GM18511 (cell line): ENCODE measurements at regions not wholly inside any gene's neighbourhood (a gene's known extent, or its start where the extent isn't known, plus 50 kb on each side); places are given as distances from the start of the nearest gene placed in this dataset.
"Not testable (repeated sequence)": the region's sequence is repeated elsewhere in the genome, so short reads cannot be mapped to it uniquely, and the experiment has no call there.

ENCODE experiments used
- ATAC-seq: cut with Tn5 transposase; IDR thresholded peaks from one replicate; pipeline ENCODE4 v1.9.1; 2021; ENCODE audit warnings: mild to moderate bottlenecking, moderate library complexity; ENCODE audit not compliant: unreplicated experiment

DNA sequence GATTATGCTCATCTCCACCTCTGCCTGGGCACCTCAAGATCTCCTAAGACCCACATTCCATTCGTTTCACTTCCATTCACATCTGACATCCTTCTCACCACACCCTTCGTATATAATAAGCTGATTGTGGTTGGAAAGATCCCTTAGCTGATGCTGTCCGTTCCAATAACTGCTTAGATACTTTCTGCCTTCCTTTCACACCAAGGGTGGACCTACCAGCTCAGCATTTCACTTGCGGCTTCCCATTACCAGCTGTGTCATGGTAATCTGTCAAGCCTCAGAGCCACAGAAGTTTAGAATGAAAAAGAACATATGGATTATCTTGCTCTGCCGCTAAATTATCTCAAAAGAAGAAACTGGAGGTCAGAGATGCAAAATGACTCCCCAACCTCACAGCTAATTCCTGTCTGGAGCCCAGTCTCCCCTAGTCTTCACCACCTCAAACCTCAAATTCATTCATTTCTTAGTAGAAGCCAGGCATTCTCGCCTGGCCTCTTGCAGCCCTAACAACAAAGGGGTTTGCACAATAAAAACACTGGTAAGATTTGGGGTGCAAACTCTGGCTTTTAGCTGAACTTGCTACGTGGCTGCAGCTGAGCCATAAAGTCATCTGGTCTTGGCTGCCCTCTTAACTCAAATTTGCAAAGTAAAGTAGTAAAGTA is 182.8 kb upstream of the HS3ST3A1 start:
- ATAC-seq: no peak

DNA sequence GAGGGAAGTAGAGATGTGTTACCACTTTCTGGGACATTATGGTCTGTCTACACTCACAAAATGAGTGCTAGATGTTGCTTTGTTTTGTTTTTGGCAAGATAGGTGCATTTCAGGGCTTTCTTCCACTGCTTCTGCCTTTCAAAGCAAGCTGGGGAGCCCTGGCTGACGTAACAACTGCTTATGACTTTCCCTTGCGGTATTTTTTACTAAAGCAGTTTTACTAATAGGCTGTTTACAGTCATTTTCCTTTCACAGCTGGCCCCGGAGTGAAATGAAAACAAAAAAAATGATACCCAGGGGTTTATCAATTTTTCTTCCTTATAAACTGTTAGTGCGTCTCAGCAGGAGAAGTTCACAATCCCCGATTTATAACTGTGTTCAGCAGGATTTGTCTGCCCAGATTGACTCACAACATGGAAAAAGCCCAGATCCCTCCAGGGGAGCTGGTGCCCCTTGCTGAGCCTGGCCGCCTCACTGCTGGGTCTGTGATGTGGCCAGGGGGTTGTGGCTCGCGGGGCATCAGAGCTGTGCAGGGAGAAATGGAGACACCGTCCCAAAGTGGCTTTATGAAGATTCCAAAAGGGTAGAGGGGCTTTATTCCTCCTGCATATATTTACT is 184.4 kb upstream of the HS3ST3A1 start:
- no peak for ATAC-seq

DNA sequence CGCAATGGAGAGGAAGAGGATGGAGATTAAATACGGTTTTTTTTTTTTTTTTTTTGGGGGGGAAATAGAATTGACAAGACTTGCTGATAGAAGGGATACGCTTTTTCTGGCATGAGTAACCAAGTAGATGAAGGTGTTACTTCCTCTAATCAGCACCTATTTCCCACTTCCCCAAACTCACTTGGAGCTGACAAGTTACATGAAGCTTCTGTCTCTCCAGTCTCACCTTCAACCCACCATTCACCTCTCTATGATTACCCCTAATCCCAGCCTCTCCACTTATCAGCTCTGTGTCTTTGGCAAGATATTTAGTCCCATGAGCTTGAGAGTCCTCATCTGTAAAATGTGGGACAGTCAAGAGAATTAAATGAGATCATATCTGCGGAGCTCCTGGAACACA is 185.9 kb upstream of the HS3ST3A1 start:
- ATAC-seq: no peak

DNA sequence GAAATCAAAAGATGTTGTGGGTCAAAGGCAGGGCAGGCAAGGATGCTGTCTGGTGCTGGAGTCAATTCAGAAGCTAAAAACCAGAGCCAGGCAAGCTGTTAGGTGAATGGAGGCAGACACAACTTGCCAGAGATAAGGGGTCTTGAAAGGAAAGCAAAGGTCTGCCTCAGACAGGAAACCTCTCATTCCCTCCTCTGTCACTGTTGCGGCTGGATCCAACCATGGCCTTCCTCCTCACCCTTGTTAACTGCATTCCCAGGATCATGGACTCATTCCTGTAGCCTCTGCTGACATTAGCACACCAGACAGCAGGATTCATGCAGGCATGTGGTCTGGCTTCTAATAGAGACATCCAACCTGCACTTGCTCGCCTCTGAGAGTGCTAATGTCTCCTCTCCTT is 186.7 kb upstream of the HS3ST3A1 start:
- ATAC-seq: no peak

DNA sequence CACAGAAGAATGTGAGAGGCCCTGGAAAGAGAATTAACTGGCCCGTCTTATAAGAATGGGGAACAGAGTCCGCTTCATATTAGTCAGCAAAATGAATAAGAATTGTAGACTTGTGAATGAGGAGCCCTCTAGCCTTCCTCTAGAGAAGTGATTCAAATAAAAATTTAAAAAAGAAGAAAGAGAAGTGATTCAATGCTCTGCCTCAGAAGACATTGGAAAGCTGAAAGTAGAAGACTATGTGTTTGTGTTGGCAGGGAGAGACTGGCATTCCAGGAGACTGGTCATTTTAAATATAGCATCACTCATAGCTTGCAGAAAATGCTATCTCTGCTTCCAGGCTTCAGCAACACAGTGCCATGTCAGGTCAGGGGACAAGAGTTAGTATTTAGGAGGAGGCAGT is 190.6 kb upstream of the HS3ST3A1 start:
- ATAC-seq: no peak

DNA sequence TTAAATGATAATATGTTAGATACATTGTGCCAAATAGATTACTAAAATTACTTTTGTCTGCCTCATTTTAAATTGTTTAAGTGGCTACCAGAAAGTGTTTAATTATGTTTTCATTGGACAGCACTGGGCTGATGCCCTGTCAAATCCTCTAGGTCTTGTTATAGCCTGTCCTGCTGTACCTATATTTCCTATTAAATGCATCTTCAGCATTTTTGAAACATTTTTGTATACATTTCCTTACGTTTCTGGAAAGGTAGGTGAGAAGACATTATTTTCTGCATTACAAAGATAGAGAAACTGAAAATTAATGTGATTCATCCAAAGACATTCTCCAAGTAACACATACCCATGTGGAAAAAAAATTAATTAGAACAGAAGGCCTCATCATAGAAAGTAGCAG is 192.2 kb upstream of the HS3ST3A1 start:
- ATAC-seq: no peak

DNA sequence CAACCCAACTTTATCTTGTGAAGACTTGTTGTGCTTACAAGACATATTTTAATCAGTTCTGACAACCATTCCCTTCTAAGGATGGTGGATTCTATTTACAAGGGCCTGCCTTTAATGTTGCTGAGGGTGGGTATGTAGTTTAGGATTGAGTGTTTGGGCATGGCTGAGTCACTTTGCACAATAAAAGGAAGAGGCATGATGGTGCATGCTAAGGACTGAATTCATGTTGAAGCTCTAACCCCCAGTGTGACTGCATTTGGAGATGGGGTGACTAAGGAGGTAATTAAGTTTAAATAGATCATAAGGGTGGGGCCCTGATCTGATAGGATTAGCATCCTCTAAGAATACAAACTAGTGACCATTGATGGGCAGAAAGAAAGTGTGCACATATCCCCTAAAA is 196.1 kb upstream of the HS3ST3A1 start:
- no peak for ATAC-seq

DNA sequence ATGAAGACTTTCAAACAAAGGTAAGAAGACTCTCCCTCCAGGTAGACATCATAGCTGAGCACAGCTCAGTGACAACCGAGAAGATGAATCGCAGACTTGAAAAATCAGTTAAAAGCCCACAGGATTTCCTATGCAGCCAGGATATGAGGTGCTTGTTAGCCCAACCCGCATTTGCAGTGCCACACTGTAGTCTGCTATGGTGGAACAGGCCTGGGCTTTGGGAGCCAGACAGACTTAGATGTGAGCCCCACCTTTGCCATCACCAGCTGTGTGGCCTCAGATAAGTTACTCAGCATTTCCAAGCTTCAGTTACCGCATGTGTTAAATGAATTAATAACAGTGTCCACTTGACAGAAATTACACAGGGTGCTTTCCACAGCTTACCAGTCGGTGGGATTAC is 204.4 kb upstream of the HS3ST3A1 start:
- no peak for ATAC-seq

DNA sequence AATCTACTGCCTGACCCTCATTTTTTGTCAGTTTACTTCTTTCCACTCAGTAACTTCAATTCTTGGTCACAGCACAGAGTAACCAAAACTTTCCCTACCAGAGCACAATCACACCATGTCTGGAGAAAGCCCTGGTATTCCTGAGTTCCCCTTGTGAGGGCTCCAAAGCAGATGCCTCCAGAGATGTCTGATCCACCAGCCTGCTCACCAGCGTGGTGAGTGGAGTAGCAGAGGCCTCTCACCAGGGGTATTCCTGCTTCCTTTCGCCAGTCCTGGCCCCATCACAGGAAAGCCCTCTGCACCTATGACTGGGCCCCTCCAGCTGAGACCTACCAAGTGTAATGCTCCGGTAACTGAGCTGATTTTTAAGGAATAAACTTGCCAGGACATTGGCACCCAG is 205.4 kb upstream of the HS3ST3A1 start:
- ATAC-seq: no peak

DNA sequence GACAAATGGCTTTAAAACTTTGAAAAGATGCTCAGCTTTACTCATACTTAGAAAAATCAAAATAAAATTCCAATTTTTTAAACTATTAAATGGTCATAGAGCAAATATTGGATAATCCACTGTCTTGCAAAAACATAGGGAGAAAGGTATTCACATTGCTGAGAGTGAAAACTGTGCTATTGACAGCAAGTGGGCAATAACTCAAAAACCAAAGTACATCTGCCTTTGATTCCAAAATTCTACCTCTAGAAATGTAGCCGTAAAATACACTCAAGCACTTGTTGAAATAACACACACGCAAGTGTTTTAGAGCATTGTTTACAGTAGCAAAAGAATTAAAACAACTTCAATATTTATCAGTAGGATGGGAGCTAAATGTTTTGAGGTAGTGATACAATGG is 210.6 kb upstream of the HS3ST3A1 start:
- no peak for ATAC-seq

DNA sequence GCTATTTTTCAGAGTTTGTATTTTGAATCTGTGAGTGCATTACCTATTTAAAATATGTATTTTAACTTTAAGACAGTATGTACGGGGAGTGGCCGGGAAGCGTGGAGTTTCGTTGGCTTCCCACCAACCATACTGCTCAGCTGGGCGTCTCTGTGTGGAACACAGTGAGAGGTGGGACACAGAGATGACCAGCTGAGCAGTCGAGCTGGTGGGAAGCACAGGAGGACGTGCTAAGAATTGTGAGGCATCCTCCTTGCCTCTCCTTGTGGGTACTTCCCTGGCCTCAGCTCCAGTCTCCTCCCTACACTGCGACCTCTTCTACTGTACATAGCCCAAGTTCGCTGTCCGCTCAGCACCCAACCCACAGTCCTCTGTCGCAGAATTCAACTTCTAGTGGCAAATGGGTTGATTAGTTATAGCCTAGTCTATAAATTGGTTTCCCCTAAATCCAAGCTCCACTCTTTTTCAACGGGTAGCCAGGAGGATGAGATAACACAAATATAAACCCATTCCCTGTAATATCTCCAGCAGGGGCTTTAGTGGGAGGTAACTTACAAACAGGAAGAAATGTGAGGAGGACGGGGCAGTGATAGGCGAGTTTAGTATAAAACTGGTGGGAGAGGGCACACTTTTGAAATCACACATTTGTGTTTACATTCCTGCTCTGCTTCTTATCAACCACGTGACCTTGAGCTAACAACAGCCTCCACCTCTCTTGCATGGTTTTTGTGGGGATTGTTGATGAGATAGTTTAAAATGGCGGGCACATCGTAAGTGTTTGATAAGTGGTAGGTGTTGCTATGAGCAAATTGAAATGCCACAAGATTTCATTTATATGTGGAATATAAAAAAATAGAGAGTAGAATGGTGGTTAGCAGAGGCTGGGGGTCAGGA is 211.9 kb upstream of the HS3ST3A1 start:
- ATAC-seq: no peak

DNA sequence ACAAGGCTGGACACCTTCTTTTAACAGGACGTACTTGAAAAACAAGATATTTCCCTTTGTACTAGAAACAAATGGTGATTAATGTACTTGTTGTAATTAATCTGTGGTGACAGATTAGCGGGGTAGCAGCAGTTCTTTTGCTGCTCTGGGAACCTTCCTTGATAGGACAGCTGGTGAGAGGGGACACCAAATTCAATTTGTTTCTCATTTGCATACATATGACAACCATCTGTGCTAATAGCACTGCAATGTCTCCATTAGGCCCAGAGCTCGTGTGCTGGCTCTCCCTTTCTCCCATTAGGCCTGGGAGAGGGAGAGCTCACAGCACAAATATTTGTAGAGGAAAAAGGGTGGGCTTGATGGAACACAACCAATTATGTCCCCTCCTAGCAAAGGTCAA is 221.0 kb upstream of the HS3ST3A1 start:
- ATAC-seq: no peak

DNA sequence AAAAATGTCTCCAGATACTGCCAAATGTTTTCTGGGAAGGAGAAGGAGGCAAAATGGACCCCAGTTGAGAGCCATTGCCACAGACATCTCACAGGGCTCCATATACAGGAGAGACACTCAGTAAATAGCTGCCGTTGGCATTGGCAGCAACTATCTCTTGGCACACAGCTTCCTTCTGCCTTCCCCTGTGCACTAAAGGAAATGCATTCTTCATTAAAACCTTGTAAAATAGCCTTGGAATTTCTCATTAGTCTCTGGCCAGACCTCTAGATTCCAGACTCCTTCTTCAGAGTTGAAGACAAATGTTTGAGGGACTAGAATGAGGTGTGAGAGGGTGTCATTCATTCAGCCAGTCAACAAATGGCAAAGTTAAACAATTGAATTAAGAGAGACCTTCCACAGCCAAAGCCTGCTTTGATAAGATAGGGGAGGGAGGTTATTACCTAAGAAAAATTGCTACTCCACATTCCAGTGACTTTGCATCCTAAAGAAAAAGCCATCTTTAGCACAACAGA is 223.9 kb upstream of the HS3ST3A1 start:
- ATAC-seq: no peak

DNA sequence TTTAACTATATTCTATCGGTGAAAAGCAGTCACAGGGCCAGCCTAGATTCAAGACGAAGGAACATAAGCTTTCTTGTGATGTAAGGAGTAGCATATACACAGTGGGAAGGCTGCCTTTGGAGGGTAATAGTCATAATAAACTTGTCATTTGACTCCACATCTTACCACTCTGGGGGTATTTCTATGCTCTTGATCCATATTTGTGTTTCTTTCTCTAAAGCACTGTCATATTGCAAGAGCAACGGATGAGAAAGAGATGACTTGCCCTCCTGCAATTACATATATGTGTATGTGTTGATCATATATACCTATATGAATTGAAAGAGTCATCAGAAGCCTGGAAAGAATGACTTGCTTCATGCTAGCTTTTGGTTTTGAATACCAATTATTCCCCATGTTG is 225.4 kb upstream of the HS3ST3A1 start:
- ATAC-seq: no peak

DNA sequence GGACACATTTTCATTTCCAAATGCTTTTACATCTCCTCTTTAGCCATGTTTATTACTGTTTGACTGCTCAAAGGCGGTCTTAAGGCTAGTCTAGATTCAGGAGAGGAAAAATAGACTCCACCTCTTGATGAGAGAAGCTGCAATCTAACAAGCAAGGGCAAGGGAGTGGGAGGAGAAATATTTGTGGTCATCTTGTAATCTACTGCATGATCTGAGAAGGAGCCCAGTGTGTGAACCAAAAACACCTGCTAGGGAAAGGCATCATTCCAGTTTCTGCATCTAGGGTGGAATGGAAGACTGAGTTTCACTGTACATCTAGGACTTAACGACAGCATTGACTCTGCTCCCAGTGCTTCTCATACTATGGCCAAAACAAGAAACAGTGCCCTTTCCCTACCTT is 232.2 kb upstream of the HS3ST3A1 start:
- no peak for ATAC-seq

DNA sequence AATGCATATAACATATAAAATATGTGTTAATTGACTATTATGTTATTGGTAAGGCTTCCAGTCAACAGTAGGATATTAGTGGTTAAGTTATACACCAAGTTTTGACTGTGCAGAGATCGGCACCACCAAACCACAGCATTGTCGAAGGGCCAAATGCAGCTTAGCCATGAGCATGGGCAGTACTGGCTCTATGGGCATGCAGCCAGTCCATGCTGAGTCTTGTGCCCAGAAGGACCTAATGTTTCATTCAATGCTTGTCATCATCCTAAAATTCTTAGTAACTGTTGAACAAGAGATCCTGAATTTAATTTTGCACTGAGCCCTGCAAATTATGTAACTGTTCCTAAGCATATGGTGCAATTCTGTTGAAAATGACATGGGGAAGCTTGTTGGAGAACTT is 233.4 kb upstream of the HS3ST3A1 start:
- no peak for ATAC-seq

DNA sequence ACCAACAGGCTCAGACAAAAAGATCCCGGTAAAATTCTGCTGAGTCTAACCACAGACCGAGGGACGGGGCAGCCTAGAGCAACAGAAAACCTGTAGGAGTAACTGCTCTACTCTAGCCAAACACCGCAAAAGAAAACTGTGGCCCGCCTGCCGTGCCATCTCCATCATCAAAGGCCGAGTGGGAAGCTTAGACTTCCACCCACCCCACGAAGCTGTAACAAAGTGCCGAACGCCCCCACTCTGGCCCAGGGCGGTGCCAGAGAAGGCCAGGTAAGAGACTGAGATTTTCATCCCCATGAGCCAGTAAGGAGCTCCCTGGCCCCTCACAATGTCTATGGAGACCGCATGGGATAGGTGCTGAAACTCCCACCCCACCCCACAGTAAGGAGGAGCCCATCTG is 231.9 kb upstream of the COX10 start:
- ATAC-seq: no peak

DNA sequence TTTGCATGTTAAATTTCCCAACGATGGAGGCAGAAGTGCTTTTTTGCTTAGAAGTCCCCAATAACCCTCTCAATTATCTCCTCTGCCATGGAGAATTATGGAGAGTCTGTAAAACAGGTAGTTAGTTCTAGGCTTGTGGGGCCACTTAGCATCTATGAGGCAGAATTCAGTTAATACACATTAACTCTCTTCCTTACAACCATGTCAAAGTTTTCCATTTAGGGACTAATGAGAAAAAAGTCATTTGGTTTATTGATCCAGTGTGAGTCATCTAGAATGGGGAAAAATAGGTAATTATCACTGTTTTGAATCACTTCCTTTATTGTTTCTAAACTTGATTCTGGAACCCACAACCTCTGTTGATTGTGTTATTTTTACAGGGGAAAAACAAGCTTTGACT is 229.1 kb upstream of the COX10 start:
- no peak for ATAC-seq

DNA sequence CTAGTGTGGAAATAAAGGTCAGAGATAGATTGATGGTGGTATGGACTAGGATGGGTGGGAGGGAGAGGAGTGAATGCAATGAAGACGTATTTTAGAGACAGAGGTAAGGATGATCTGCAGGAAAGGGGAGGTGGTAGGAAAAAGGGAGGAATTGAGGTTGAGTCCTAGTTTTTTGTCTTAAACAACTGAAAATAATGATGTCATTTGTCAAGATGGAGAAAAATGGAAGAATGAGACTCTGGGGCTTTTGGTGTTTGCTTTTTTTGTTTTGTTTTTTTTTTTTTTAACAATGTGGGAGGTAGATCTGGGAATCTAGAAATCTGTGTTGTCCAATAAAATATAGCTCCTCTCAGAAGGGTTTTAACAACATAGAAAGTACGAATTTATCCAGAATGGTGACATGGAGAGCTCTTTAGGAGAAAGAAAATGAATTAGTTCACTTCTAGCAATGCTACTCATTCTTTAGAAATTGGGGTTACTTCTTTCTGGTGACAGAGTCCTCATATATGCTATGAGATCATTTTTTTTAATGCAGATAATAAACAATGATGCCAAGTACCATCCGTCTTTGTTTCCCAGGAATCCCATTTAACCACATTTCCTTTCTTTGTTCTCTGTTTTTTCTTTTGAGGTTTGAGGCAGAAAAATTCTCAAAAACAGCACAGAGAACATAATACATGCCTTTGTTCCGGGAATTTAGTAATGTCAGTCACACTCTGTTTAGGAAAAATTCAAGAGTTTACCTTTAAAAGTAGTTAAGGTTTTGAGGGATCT is 225.3 kb upstream of the COX10 start:
- no peak for ATAC-seq

DNA sequence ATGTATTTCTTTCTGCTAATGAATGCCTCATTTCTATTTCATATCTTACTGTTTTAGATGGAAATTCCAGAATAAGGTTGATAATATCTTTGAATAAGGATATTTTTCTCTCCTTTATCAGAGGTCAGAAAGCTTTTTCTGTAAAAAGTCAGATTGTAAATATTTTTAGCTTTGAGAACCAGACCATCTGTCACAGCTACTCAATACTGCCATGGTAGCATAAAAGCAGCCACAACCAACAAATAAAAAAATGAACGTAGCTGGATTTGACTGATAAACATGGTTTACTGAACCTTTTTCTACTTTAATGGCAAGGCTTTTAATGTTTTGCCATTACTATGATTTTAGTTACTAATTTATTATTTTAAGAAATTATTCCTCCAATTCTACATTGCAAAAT is 217.4 kb upstream of the COX10 start:
- ATAC-seq: no peak

DNA sequence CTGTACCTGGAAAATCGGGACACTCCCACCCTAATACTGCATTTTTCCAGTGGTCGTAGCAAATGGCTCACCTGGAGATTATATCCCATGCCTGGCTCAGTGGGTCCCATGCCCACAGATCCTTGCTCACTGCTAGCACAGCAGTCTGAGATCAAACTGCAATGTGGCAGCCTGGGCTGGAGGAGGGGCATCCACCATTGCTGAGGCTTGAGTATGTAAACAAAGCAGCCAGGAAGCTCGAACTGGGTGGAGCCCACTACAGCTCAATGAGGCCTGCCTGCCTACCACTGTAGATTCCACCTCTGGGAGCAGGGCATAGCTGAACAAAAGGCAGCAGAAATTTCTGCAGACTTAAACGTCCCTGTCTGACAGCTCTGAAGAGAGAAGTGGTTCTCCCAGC is 213.6 kb upstream of the COX10 start:
- not testable (repeated sequence) for ATAC-seq
